HepG2 (cell line): ENCODE measurements at regions not wholly inside any gene's neighbourhood (a gene's known extent, or its start where the extent isn't known, plus 50 kb on each side); places are given as distances from the start of the nearest gene placed in this dataset.

Experiments used
- ATAC-seq: fragments of 200-7000 bp; cut with Tn5 transposase; 3 replicates; pipeline ENCODE4 v1.9.1; 2020; ENCODE audit warnings: mild to moderate bottlenecking, moderate library complexity
- BruUV-seq: library from RNA; stranded (reverse); fragments of 400-500 nt; replicated peaks from 2 replicates; lab custom pipeline; 2021; lab: Mats Ljungman, UMichigan
- CTCF ChIA-PET: fragments of 300-600 bp; formaldehyde crosslinking; extraction: SDS; loops from one replicate; lab custom pipeline; 2021; ENCODE audit warnings: low total read pairs, inconsistent platforms, low intra/inter-chr PET ratio; lab: Yijun Ruan, JAX
- POLR2A ChIA-PET: fragments of 350-600 bp; sonication (Branson Sonifier 250); formaldehyde crosslinking; loops from one replicate; lab custom pipeline; 2020; ENCODE audit warnings: antibody characterized with exemption, inconsistent platforms; lab: Yijun Ruan, JAX
- DNase-seq: peaks from one replicate; pipeline ENCODE4 v3.0.0-alpha.2; 2015; ENCODE audit warnings: low spot score
- FAIRE-seq: peaks from 3 replicates; lab custom pipeline; 2011; peaks lifted over from hg19 to GRCh38; lab: Jason Lieb, UNC
- H2AFZ ChIP-seq: one replicate; pipeline ENCODE4 v1.6.1; 2011; ENCODE audit warnings: low read length, inconsistent platforms
- H3K27ac ChIP-seq: fragments of 300-600 bp; 3 replicates; pipeline ENCODE4 v1.8.0; 2011; ENCODE audit warnings: mixed run types, mild to moderate bottlenecking, mixed read lengths, low read length, inconsistent platforms; ENCODE audit not compliant: insufficient read depth; ENCODE audit errors: extremely low read length
- H3K27me3 ChIP-seq, 2 experiments: fragments of 200-600 bp in 1 of 2; 2 replicates in 1 of 2; 3 replicates in 1 of 2; pipeline versions ENCODE4 v1.6.0 to v1.8.0; 2011; ENCODE audit warnings: low read length in 2 of 2, mild to moderate bottlenecking in 2 of 2, moderate library complexity in 2 of 2, inconsistent platforms in 1 of 2; ENCODE audit not compliant: insufficient read depth in 2 of 2, control insufficient read depth in 1 of 2
- H3K36me3 ChIP-seq, 2 experiments: fragments of 200-600 bp in 1 of 2; replicated peaks in 1 of 2; 2 replicates in 1 of 2; 3 replicates in 1 of 2; pipeline versions ENCODE4 v1.5.1 to v1.8.0; 2011; ENCODE audit warnings: low read length in 2 of 2, inconsistent platforms in 1 of 2; ENCODE audit not compliant: insufficient read depth in 2 of 2, control insufficient read depth in 1 of 2
- H3K4me1 ChIP-seq: 2 replicates; pipeline ENCODE4 v1.5.1; 2012; ENCODE audit warnings: low read length, inconsistent platforms; ENCODE audit not compliant: insufficient read depth
- H3K4me2 ChIP-seq: 2 replicates; pipeline ENCODE4 v1.6.0; 2011; ENCODE audit warnings: low read depth, low read length, inconsistent platforms
- H3K4me3 ChIP-seq, 3 experiments: fragments of 200-600 bp in 1 of 3; sonication (generic), shearing (Covaris generic) in 1 of 3; replicated peaks in 1 of 3; 2 replicates each; pipeline ENCODE4 v1.5.1; 2011 to 2016; ENCODE audit warnings: low read length in 3 of 3, inconsistent platforms in 2 of 3, low read depth in 2 of 3, mild to moderate bottlenecking in 2 of 3, control low read depth in 1 of 3, mixed read lengths in 1 of 3; ENCODE audit not compliant: insufficient read depth in 1 of 3
- H3K79me2 ChIP-seq: one replicate; pipeline ENCODE4 v1.6.1; 2011; ENCODE audit warnings: low read length, inconsistent platforms; ENCODE audit not compliant: insufficient read depth
- H3K9ac ChIP-seq: 2 replicates; pipeline ENCODE4 v1.6.0; 2011; ENCODE audit warnings: mild to moderate bottlenecking, low read depth, low read length, inconsistent platforms; ENCODE audit not compliant: insufficient read depth
- H3K9me3 ChIP-seq: 2 replicates; pipeline ENCODE4 v1.5.1; 2012; ENCODE audit warnings: mild to moderate bottlenecking, low read length
- H4K20me1 ChIP-seq: 2 replicates; pipeline ENCODE4 v1.6.0; 2011; ENCODE audit warnings: inconsistent platforms, mild to moderate bottlenecking, low read length, moderate library complexity; ENCODE audit not compliant: insufficient read depth
- AKNA ChIP-seq: sonication (generic); formaldehyde crosslinking; IDR thresholded peaks from 2 replicates; pipeline ENCODE4 v1.4.0; 2020; ENCODE audit warnings: missing genetic modification reagents, borderline replicate concordance
- ATF1 ChIP-seq: IDR thresholded peaks from 2 replicates; pipeline ENCODE4 v1.6.1; 2016; ENCODE audit warnings: mild to moderate bottlenecking, control low read depth
- ATF7-NPFF ChIP-seq: sonication (generic); formaldehyde crosslinking; IDR thresholded peaks from 2 replicates; pipeline ENCODE4 v1.8.1; 2023; ENCODE audit warnings: mild to moderate bottlenecking, low read depth, missing genetic modification reagents, moderate library complexity
- CBX1 ChIP-seq: IDR thresholded peaks from one replicate; pipeline ENCODE4 v1.6.1; 2016; ENCODE audit warnings: antibody characterized with exemption, low read depth
- FOSL1 ChIP-seq: sonication (generic); formaldehyde crosslinking; IDR thresholded peaks from 2 replicates; pipeline ENCODE4 v1.9.0; 2021; ENCODE audit warnings: missing genetic modification reagents, borderline replicate concordance
- FOXK1 ChIP-seq: sonication (generic); formaldehyde crosslinking; IDR thresholded peaks from 2 replicates; pipeline ENCODE4 v1.4.0; 2020; ENCODE audit warnings: low read depth, missing genetic modification reagents, borderline replicate concordance
- KDM1A ChIP-seq: IDR thresholded peaks from 2 replicates; pipeline ENCODE4 v1.6.1; 2016; ENCODE audit warnings: missing compliant biosample characterization
- MEIS2 ChIP-seq: sonication (generic); formaldehyde crosslinking; IDR thresholded peaks from 2 replicates; pipeline ENCODE4 v1.9.0; 2021; ENCODE audit warnings: mild to moderate bottlenecking, missing genetic modification reagents
- RCOR2 ChIP-seq: IDR thresholded peaks from 2 replicates; pipeline ENCODE4 v1.6.1; 2016; ENCODE audit warnings: missing biosample characterization, missing genetic modification reagents
- STAG1 ChIP-seq: sonication (generic); formaldehyde crosslinking; IDR thresholded peaks from 2 replicates; pipeline ENCODE4 v1.4.0; 2020; ENCODE audit warnings: missing genetic modification reagents
- TBP ChIP-seq: sonication (generic); formaldehyde crosslinking; IDR thresholded peaks from 2 replicates; pipeline ENCODE4 v1.5.0; 2020; ENCODE audit warnings: missing genetic modification reagents
- ZNF331 ChIP-seq: sonication (generic); formaldehyde crosslinking; IDR thresholded peaks from 2 replicates; pipeline ENCODE4 v1.4.0; 2020; ENCODE audit warnings: missing genetic modification reagents
- WGBS: methylation state at CpG from one replicate; pipeline ENCODE4 v1.1.6; 2017; ENCODE audit warnings: low lambda C conversion rate; 5-methylcytosine and 5-hydroxymethylcytosine counted together
- in situ Hi-C: cut with HindIII; loops from 2 replicates; pipeline ENCODE4 v1.10.0; 2017; ENCODE audit warnings: low pct_unique_long_range_greater_than_20kb; ENCODE audit not compliant: extremely low pct_ligation_motif_present
- intact Hi-C: fragments of 100-400 bp; cut with micrococcal nuclease; formaldehyde crosslinking; loops from one replicate; pipeline ENCODE4 v1.10.0; 2022; ENCODE audit not compliant: unreplicated experiment
- TF ChIP-seq, protein P1 (sequence below): sonication (generic); formaldehyde crosslinking; IDR thresholded peaks from 2 replicates; pipeline ENCODE4 v1.4.0; 2020; ENCODE audit warnings: mild to moderate bottlenecking, missing genetic modification reagents

GRCh38 chr1:194014014-194014413 lies 827.6 kb upstream of the B3GALT2 start:
- DNase-seq (no peak), FAIRE-seq (no peak), ATAC-seq (no peak)
- Histone ChIP-seq H3K4me3 (no peak overlapping the region), H3K79me2 (no peaks in the 10 kb centered on the region), H3K27ac (no peak overlapping the region), H3K9ac (no peak overlapping the region), H3K27me3 (no peaks in the 10 kb centered on the region), H3K9me3 (0 out of 2 replicates have a peak, but pooled peaks cover 4% of the 10 kb centered on the region), H3K4me2 (no peak overlapping the region), H3K36me3 (no peaks in the 10 kb centered on the region), H2AFZ (no peak overlapping the region), H3K4me1 (no peaks in the 10 kb centered on the region), H4K20me1 (no peaks in the 10 kb centered on the region)
- 3% methylated on average over 2 of the region's 2 CpGs for WGBS
- ChIA-PET CTCF (no interaction called here), POLR2A (no interaction called here)
- TF ChIP-seq TBP (CRISPR knock-in tag) (no peak), MEIS2 (CRISPR knock-in tag) (no peak), RCOR2 (no peak), CBX1 (no peak), KDM1A (no peak), ZNF331 (CRISPR knock-in tag) (no peak), FOXK1 (no peak), ATF1 (CRISPR knock-in tag) (no peak), FOSL1 (CRISPR knock-in tag) (no peak)
- no TSS peak for BruUV-seq
- in situ Hi-C loops = no loop called here
- intact Hi-C loops = no loop called here

DNA sequence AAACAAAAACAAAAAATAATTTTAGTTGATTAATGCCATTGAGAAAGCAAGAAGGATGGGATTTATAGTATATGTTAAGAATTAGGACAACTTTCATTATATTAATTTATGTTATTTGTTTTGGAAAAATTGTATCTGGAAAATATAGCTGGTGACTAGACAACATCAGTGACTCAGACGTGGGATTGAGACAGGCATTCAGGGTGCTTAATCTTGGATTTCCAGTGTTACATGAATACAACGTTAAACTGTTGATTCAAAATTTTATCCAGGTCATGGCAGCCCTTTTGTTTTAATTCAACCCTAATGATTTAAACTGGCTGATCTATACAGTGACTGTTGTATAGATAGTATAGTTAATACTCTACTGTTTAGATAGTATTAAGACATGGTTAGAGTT lies 827.1 kb upstream of the B3GALT2 start:
- Histone ChIP-seq H3K4me3 (no peak overlapping the region), H3K27me3 (no peaks in the 10 kb centered on the region), H3K9ac (no peak overlapping the region)
- intact Hi-C loops = no loop called here
- TF ChIP-seq AKNA = no peak
- TF ChIP-seq STAG1 = no peak
- no peak for TF ChIP-seq ATF7-NPFF (CRISPR knock-in tag)
- TF ChIP-seq, protein P1, sequence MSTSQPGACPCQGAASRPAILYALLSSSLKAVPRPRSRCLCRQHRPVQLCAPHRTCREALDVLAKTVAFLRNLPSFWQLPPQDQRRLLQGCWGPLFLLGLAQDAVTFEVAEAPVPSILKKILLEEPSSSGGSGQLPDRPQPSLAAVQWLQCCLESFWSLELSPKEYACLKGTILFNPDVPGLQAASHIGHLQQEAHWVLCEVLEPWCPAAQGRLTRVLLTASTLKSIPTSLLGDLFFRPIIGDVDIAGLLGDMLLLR (CRISPR knock-in tag) = no peak
- TF ChIP-seq, all 625 proteins: peak for 0
- DNase-seq = no peak
- H3K79me2 ChIP-seq = no peaks in the 10 kb centered on the region
- FAIRE-seq = no peak
- POLR2A ChIA-PET = no interaction called here
- H3K9me3 ChIP-seq = 0 out of 2 replicates have a peak, but pooled peaks cover 4% of the 10 kb centered on the region
- H3K36me3 ChIP-seq = no peaks in the 10 kb centered on the region
- 0% methylated on average over 2 of the region's 2 CpGs for WGBS
- in situ Hi-C loops = no loop called here
- no peak overlapping the region for H3K4me2 ChIP-seq
- H4K20me1 ChIP-seq = no peaks in the 10 kb centered on the region
- no peak overlapping the region for H3K27ac ChIP-seq
- BruUV-seq = no TSS peak
- CTCF ChIA-PET = no interaction called here
- H2AFZ ChIP-seq = no peak overlapping the region
- no peaks in the 10 kb centered on the region for H3K4me1 ChIP-seq
- ATAC-seq = no peak
